ENCODE measurements at regions not wholly inside any gene's neighbourhood (a gene's known extent, or its start where the extent isn't known, plus 50 kb on each side); places are given as distances from the start of the nearest gene placed in this dataset.

GRCh38 chr4:181193131-181193930 lies 1049.9 kb upstream of the TENM3 start:
- no peak for DNase-seq

- DNase-seq, result no peak
Measured at GRCh38 chr4:181194096-181194495, 1049.1 kb upstream of the TENM3 start.

- DNase-seq, result no peak
Measured at GRCh38 chr4:181200076-181200475, 1043.1 kb upstream of the TENM3 start.

- peak; percentile 43 to 54 for DNase-seq
Measured at GRCh38 chr4:181202240-181202639, 1041.0 kb upstream of the TENM3 start.

- no peak for DNase-seq
Measured at GRCh38 chr4:181204109-181204508, 1039.1 kb upstream of the TENM3 start.

- no peak for DNase-seq
Measured at GRCh38 chr4:181213551-181213950, 1029.7 kb upstream of the TENM3 start.

- DNase-seq, result no peak
Measured at GRCh38 chr4:181216501-181216900, 1026.7 kb upstream of the TENM3 start.

- DNase-seq, result no peak
Measured at GRCh38 chr4:181219783-181220416, 1023.3 kb upstream of the TENM3 start.

- no peak for DNase-seq
Measured at GRCh38 chr4:181224852-181225251, 1018.4 kb upstream of the TENM3 start.

GRCh38 chr4:181225616-181226261 lies 1017.5 kb upstream of the TENM3 start:
- peak in 1 of 2 experiments; percentile 14 for DNase-seq

- peak; percentile 15 to 76 for DNase-seq
Measured at GRCh38 chr4:181234951-181235680, 1008.1 kb upstream of the TENM3 start.

GRCh38 chr4:181245326-181245725 lies 997.9 kb upstream of the TENM3 start:
- DNase-seq, result no peak

- DNase-seq, result no peak
Measured at GRCh38 chr4:181249031-181249430, 994.2 kb upstream of the TENM3 start.

- DNase-seq, result no peak
Measured at GRCh38 chr4:181254771-181255170, 988.4 kb upstream of the TENM3 start.

- peak in 1 of 2 experiments; percentile 48 for DNase-seq
Measured at GRCh38 chr4:181258569-181258968, 984.6 kb upstream of the TENM3 start.

GRCh38 chr4:181259081-181259709 lies 984.0 kb upstream of the TENM3 start:
- peak; percentile 70 to 89 for DNase-seq

- DNase-seq, result peak; percentile 30 to 71
Measured at GRCh38 chr4:181261279-181261678, 981.9 kb upstream of the TENM3 start.

GRCh38 chr4:181264893-181265292 lies 978.3 kb upstream of the TENM3 start:
- peak; percentile 85 to 93 for DNase-seq

GRCh38 chr4:181265370-181265769 lies 977.8 kb upstream of the TENM3 start:
- no peak for DNase-seq

- DNase-seq, result no peak
Measured at GRCh38 chr4:181271116-181271640, 972.0 kb upstream of the TENM3 start.

- DNase-seq, result no peak
Measured at GRCh38 chr4:181272422-181272821, 970.8 kb upstream of the TENM3 start.

GRCh38 chr4:181278941-181279340 lies 964.3 kb upstream of the TENM3 start:
- no peak for DNase-seq

Measured in NCI-H2081 (cell line).